GM18909 (cell line): ENCODE measurements at regions not wholly inside any gene's neighbourhood (a gene's known extent, or its start where the extent isn't known, plus 50 kb on each side); places are given as distances from the start of the nearest gene placed in this dataset.
"Not testable (repeated sequence)": the region's sequence is repeated elsewhere in the genome, so short reads cannot be mapped to it uniquely, and the experiment has no call there.

ENCODE experiments used
- ATAC-seq: cut with Tn5 transposase; IDR thresholded peaks from one replicate; pipeline ENCODE4 v1.9.1; 2021; ENCODE audit warnings: mild to moderate bottlenecking; ENCODE audit not compliant: unreplicated experiment, poor library complexity

DNA sequence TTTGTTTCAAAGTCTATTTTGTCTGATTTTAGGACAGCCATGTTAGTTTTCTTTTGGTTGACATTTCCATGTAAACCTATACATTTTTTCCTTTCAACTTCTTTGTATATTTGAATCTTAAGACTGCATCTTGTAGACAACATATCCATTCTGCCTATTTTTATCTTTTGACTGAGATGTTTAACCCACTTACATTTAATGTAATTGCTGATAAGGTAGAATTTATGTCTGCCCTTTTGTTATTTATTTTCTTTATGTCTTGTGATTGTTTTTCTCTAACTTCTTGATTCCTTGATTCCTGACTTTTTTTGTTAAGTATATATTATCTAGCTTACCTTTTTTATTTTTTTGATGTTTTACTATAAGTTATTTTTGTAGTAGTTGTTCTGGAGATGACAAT lies 542.5 kb downstream of the SUCLG1 start:
- no peak for ATAC-seq

DNA sequence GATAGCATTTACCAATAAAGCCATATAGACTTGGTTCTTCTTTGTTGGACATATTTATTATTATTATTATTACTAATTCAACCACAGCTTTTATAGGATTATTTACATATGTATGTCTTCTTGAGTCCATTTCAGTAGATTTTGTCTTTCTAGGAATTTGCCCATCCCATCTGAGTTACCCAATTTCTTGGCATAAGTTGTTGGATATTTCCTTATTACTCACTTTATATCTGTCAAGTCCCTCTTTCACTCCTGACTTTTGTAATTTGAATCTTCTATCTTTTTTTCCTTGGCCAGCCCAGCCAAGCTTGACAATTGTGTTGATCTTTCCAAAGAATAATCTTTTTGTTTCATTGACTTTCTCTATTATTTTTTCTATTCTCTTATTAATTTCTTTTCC lies 543.7 kb downstream of the SUCLG1 start:
- no peak for ATAC-seq

DNA sequence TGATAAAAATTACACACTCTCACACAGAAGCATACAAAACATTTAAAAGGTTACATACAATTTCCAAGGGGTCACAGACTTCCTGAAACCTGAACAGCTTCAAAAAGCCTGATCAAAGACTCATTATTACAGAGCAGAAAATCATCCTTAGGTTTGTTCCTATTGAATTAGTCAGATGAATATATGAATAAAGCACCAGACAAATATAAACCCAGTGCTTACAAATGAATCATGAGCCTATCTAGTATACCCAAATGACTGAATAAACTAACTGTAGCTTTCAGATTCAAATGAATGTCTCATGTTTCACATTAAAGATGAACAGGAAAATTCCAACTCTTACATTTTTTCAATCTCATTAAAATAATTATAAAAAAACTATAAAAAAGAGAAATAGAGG lies 550.3 kb downstream of the SUCLG1 start:
- no peak for ATAC-seq

DNA sequence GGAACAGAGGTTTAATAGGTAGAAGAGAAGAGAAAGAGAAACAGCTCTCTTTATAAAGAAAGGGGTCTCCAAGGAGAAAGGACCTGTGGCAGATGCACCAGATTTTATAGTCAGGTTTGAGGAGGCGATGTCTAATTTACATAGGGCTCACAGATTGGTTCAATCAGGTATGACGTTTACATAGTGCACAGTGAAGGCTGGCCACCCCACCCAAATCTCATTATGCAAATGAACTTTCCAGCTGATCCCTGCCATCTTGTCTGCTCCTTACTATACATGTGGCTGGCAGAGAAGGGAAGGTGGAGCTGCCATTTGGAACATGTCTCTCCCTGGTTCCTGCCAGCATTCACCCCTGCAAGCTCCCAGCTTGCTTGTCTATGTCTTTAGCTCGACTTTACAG lies 557.8 kb downstream of the SUCLG1 start:
- no peak for ATAC-seq

DNA sequence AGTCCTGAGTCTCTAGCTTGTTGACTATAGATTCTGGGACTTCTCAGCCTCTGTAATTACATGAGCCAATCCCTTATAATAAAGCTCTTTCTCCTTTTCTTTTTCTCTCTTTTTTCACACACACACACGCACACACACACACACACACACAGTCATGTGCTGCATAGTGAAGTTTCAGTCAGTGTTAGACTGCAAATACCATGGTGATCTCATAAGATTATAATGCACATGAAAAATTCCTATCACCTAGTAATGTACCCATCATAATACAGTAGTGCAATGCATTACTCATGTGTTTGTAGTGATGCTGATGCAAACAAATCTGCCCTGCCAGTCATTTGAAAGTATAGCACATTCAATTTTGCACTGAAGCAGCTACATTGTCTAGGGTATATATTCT lies 558.2 kb downstream of the SUCLG1 start:
- no peak for ATAC-seq

DNA sequence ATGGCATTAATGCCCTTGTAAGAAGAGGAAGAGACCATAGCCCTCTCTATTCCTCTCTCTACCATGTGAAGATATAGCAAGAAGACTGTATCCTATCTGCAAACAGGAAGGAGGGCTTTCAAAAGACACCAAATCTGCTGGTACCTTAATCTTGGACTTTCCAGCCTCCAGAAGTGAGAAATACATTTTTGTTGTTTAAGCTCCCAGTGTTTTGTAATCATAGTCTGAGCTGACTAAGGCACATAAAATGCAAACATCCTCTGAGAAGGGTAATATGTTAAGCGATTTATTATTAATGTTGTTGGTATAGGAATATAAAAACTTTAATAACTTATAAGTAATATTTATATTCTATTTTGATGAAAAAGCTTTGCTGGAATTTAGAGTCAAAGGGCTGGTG lies 559.8 kb downstream of the SUCLG1 start:
- no peak for ATAC-seq

DNA sequence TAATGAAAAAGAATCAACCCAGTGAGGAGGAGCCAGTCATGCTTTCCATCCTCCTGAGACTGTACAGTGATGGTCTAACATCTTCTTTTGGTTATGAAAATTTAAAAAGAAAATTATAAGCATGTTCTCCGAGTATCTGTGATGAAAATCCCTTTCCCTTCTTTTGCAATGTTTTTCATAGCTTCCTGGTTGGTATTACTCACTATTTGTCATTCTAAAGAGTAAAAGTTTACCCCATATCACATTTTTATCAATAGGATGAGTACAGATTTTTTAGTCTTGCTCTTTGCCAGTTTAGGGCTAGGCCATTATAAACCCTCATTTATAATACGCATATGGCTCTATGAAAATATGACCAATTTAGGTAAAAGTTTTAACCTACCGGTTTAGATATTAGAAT lies 564.1 kb downstream of the SUCLG1 start:
- no peak for ATAC-seq

DNA sequence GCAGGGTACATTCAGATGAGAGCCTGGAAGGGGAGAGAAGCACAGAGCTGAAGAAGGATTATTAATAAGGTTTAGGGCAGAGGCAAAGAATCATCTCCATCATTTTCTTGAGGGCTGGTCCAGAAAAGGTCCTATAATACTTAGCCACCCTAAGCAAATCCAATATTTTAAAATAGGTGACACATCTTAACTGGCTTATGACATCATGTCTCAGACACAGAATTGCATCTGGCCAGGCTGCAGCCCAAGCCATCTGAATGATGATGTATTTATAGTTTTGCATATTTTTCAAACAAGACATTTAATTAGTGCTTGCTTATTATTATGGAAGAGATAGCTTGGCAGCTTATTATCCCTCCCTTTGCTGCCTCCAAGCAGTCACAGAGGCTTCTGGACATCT lies 571.3 kb downstream of the SUCLG1 start:
- ATAC-seq, result no peak

DNA sequence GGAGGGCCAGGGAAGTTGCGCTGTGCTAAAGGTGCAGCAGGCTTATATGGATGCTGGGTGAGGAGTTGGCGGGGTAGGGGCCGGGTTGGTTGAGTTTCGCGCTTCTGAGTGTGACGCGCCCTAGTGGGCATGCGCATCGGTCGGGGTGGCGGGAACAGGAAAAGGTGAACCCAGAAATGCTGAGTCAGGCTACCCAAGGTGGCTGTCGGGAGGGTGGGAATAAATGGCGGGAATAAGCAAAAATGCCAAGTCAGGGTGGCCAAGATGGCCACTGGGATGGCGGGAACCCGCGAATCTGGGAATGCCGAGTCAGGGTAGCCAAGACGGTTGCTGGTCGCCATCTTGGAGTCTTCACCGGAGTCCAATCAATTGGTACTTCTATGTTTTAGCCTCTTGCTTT lies 580.0 kb downstream of the SUCLG1 start:
- no peak for ATAC-seq

DNA sequence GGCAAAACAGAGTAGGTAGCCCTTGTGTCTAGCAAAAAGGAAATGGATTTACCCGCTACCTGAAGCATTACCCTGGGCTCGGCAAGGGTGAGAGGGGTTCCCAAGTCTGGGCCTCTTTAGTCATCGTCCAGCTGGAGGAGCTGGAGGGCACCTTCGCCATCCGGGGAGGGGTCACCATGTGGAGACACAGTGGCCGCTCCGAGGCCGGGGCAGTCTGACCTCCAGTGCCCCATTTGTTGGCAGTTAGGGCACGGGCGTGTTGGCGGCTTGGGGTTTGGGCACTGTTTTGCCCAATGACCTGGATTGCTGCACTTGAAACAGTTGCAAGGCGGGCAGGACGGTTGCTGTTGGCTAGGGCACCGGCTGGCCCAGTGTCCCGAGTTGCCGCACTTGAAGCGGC lies 581.8 kb downstream of the SUCLG1 start:
- not testable (repeated sequence) for ATAC-seq

DNA sequence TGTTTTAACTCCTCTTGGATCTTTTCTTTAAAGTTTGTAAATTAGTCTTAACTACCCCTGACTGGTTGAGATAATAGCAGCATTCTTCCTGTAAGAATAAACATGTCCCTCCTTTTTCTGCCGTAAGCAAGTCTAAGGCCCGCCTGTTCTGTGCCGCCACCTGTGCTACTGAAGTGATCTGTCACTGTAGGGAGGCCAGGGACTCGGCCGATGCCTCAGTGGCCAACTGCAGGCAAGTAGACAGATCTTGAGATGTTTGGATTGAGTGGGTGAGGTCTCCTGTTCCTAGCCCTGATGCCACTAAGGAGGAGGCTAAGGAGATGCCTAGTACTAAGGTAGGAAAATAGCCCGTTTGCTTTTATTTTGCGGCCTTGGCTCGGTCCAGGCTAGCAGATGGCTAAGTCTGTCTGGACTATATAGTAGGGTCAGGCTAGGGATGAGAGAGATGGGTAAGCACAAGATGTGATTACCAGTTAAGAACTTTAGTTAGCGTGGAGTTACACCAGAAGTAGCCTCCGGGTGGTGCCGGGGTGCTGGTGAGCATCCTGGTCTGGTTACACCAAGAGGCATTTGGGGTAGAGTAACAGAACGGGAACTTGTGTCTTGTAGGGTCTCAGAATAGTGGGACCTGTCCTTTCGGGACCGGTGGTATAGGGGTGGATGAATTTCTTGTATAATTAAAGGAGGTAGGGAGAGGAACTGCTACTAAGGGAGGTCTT lies 584.2 kb downstream of the SUCLG1 start:
- no peak for ATAC-seq

DNA sequence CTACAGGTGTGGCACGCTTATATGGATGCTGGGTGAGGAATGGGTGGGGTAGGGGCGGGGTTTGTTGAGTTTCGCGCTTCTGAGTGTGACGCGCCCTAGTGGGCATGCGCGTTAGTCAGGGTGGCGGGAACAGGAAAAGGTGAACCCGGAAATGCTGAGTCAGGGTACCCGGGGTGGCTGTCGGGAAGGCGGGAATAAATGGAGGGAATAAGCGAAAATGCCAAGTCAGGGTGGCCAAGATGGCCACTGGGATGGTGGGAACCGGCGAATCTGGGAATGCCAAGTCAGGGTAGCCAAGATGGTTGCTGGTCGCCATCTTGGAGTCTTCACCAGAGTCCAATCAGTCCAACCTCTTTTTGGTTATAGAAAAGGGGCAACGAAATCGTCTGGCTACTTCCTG lies 585.0 kb downstream of the SUCLG1 start:
- ATAC-seq, result no peak

DNA sequence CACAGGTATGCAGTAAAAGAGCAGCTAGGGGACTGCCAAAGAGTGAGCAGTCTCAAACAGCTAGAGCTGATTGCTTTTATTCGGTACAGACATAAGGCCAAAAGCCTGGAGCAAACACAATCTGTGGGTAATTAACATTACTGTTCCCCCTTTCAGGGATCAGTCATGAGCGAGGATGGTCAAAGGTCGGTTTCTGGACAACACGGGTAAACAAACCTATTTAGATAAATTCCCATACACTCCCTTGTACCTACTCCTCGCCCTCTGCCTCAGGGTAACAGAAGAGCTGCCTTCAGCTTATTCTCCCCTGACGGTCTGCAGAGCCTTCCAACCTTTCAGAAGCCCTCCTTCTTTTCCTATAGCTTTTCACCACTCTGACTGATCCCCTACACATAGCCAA lies 586.0 kb downstream of the SUCLG1 start:
- no peak for ATAC-seq

DNA sequence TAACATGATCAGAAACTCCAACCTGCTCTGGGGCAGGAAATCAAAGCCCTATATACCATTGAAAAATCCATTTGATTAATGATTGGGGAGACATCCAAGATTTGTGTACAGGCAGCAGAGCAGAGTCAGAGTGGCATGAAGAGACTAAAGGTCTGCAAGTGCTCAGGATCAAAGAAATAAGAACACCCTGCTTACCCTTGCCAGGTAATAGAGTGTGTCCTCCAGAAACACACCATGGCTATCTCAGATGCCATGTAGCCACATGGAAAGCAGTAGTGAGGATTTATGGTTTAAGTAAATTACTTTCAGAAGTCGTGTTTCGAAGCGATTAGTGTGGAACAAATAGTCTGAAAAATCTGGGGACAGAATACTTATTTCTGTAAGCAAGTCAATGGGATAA lies 592.9 kb downstream of the SUCLG1 start:
- ATAC-seq, result no peak

DNA sequence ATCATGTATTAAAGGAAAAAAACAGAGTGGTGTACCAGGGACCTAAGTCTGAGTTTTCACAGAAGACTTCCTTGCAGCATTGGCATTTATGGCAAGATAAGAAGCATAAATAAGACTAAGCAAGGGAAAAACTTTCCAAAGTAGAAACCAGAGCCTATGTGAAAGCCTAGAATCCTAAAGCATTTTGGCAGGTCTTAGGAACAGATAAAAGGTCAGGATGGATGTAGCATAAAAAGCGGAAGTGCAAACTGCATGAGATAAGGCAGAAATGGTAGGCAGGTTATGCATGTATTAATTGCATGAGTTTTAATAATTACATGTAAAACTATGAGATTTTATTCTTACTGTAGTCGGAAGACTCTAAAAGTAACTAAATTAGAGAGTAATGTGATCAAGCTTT lies 596.5 kb downstream of the SUCLG1 start:
- no peak for ATAC-seq

DNA sequence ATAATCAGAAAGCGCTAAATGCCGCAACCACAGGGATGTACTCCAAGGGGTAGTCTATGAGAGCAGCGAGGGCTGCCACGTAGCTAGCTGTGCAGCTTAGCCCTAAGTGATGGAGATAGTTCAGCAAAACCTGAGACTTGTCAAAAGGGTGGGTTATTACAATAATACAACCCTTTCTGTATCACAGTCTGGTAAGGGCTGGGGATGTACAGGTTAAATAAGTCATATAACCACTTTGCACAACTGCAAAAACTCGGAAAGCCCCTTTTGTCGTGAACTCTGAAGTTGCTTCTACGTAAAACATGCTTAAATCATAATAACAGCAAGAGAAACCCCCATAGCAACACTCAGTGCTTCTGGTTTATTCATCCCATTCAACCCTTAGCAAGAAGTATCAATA lies 598.8 kb downstream of the SUCLG1 start:
- no peak for ATAC-seq

DNA sequence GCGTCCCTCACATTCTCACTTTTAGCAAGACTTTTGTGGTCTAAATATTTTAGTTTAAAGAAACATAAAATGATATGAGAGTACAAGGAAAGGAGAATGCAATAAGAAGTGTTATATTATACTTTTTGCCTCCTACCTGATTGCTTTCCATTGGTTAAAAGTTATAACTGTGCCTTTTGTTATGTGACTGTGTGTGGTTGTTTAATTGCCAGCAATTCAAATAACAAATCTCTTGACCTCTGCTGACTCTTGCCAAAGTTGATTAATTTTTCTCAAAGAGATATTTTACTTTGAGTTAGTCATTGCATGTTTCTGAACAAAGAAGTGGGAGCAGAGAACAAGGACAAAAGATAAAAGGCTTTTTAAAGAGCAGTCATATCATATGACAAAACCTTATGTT lies 599.5 kb downstream of the SUCLG1 start:
- no peak for ATAC-seq

DNA sequence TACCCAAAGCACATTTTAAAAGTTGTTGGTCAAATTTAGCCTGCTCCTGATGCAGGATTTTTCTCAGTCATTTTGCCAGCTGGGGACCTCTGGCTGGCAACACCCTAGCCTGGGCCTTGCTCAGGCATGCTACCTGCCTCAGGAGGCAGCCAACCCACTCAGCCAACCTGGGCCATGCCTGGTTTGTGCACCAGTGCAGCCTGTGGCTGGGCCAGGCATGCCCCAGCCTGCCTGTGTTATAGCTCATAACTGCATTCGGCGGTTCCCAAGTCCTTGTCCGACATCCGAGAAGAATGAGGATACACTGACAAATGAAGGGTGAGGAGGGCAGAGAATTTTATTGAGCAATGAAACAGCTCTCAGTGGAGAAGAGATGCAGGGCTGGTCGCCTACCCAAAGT lies 608.0 kb downstream of the SUCLG1 start:
- ATAC-seq, result no peak

DNA sequence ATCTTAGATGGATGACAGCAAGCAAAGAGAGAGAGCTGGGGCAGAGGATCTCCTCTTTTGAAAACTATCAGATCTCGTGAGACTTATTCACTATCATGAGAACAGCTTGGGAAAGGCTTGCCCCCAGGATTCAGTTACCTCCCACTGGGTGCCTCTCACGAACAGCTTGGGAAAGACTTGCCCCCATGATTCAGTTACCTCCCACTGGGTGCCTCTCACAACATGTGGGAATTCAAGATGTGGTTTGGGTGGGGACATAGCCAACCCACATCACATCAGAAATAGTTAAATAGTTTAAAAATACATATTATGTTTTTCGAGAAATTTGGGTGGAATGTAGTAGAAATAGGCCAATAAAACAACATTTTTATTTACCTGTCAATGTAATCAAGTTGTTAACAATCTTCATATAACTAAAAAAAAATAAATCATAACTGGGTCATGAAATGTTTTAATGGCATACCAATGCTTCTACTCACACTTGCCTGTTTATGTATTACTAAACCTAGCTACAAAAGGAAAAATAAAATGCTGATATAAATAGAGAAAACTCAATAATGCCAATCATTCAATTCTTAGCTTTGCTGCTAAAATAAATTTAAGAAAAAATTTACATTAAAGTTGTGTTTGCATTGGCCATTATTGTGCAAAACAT lies 608.9 kb downstream of the SUCLG1 start:
- ATAC-seq, result no peak

DNA sequence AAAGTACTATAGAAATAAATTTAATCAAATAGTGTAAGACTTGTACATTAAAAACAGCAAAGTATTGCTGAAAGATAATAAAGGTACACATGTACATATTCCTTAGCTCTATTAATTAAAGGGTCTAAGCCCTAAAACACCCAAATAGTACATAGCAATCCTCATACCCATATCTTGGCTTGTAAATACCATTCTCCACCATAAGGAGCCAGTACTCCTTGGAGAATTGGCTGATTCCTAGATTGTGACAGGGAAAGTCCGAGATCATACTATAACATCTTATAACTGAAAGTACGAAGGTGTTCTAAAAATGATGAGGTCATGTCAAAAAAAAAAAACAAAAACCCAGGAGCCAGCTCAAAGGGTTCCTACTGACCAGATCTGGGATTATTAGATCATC lies 614.6 kb downstream of the SUCLG1 start:
- ATAC-seq, result no peak

DNA sequence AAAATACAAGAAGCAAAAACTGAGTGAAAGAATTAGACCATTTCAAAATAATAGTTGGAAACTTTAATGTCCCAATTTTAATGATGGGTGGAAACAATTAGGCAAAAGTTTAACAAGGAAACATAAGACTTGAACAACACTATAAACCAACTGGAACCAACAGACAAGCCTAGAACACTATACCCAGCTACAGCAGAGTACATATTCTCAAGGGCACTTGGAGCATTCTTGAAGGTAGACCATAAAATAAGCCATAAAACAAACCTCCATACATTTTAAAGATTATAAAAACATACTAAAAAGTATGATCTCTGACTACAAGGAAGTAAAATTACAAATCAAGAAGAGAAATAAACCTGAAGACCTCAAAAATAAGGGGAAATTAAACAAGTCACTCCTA lies 616.7 kb downstream of the SUCLG1 start:
- no peak for ATAC-seq

DNA sequence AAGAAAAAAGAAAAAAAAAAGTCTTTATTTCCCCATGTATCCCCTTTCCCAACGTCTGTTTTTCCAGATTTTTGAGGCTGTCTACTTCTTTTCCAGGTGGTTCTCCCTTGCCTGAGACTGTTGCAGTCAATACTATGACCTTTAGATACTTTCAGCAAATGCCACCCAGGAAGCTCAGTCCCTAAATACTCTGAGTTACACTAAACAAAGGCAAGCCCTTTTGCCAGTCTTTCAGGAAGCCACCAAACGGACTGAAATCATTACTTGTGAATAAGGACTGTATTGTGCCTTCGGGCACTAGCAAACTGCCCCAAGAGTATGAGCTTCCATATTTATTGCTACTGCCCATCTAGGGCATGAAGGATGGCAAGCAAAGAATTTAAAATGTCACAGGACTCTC lies 621.3 kb downstream of the SUCLG1 start:
- ATAC-seq, result no peak
